Hepatocyte (in vitro differentiated cells): ENCODE measurements at regions not wholly inside any gene's neighbourhood (a gene's known extent, or its start where the extent isn't known, plus 50 kb on each side); places are given as distances from the start of the nearest gene placed in this dataset.

Source experiments
- CTCF ChIP-seq: fragments of 200-600 bp; sonication (generic); IDR thresholded peaks from 2 replicates; pipeline ENCODE4 v1.5.1; 2016; ENCODE audit warnings: antibody characterized with exemption, mild to moderate bottlenecking; ENCODE audit not compliant: poor library complexity
- EZH2 ChIP-seq: fragments of 200-600 bp; sonication (generic); IDR thresholded peaks from 2 replicates; pipeline ENCODE4 v1.6.1; 2016; ENCODE audit warnings: antibody characterized with exemption, mild to moderate bottlenecking, borderline replicate concordance
- EZH2phosphoT487 ChIP-seq: fragments of 200-600 bp; sonication (generic); IDR thresholded peaks from one replicate; pipeline ENCODE4 v1.6.1; 2018; ENCODE audit warnings: antibody characterized with exemption, mild to moderate bottlenecking, low read depth, moderate library complexity; ENCODE audit not compliant: unreplicated experiment, severe bottlenecking

GRCh38 chrX:130566028-130566683 lies 164.4 kb downstream of the RBMX2 start:
- TF ChIP-seq CTCF: no peak
- TF ChIP-seq EZH2phosphoT487: no peak
- TF ChIP-seq EZH2: no peak
